ENCODE measurements at regions not wholly inside any gene's neighbourhood (a gene's known extent, or its start where the extent isn't known, plus 50 kb on each side); places are given as distances from the start of the nearest gene placed in this dataset.

DNA sequence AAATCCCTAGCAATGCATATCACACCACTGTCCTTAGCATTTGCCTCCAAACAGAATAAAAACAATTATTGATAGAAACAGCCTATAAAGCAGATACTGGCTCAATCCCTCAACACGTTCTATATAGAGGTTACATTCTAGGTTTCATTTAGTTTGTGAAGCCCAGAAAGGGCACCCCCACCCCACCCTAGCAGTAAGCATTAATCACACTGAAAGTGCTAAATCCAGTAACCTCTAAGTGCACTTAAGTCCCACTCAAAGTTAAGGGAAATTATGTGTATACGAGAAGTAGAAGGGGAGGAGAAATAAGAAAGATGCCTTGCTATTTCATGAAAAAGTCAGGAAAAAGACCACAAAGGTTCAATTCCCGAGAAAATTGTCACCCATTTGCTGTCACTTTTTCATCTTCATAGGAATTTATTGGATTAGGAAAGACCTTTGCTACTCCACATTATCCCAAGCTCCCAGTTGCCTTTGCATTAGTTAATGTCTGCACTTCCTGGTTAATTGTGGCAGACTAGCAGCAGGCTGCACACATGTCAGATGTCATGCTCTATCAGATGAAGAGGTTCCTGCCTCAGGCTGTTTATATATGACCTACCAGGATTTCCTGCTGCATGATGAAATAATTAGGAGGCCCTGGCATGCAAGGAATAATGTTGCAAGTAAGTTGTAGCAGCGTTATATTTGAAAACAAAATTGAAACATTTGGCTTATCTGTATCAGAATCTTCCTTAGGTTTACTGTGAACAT is 54.5 kb upstream of the LHX8 start:
- TF ChIP-seq RAD21 (IDR thresholded peaks at IDR 0.05; ENCODE audit: low read depth) = no peak
- no peak for TF ChIP-seq EGR1 (IDR thresholded peaks at IDR 0.05; ENCODE audit: low read depth)
- no peak for TF ChIP-seq POLR2A (IDR thresholded peaks at IDR 0.05; ENCODE audit: borderline replicate concordance, extremely low read depth, insufficient read depth, insufficient read length)
- TF ChIP-seq YY1 (IDR thresholded peaks at IDR 0.05; ENCODE audit: extremely low read depth, insufficient replicate concordance, low read depth, low read length) = no peak
- no peak for TF ChIP-seq ZNF274 (IDR thresholded peaks at IDR 0.05; ENCODE audit: low read depth, low read length)
- TF ChIP-seq FOSL1 (IDR thresholded peaks at IDR 0.05; ENCODE audit: low read depth) = no peak
- TF ChIP-seq, protein P1, sequence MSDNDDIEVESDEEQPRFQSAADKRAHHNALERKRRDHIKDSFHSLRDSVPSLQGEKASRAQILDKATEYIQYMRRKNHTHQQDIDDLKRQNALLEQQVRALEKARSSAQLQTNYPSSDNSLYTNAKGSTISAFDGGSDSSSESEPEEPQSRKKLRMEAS (IDR thresholded peaks at IDR 0.05) = no peak
- RAD21 ChIA-PET (ENCODE audit: low non-redundant PET in 1 of 2, low total read pairs in 2 of 2, uncharacterized antibody in 2 of 2, unreplicated experiment in 2 of 2) = no interaction called here
- no peaks in the 10 kb centered on the region for H3K9me3 ChIP-seq (ENCODE audit: control insufficient read depth in 1 of 2, insufficient read depth in 1 of 2, low read depth in 1 of 2, low read length in 2 of 2)
- H2AFZ ChIP-seq (ENCODE audit: low read depth, low read length, poor library complexity, severe bottlenecking) = no peak overlapping the region
- H3K4me2 ChIP-seq (ENCODE audit: low read length) = no peak overlapping the region
- no peak overlapping the region for H3K27ac ChIP-seq (ENCODE audit: low read depth, low read length)
- no peaks in the 10 kb centered on the region for H4K20me1 ChIP-seq (ENCODE audit: insufficient read depth)
- H3K4me1 ChIP-seq (ENCODE audit: control insufficient read depth in 1 of 2, insufficient read depth in 2 of 2, low read length in 2 of 2) = no peaks in the 10 kb centered on the region
- POLR2A ChIA-PET = no interaction called here
- no peak overlapping the region for H3K4me3 ChIP-seq (replicated peaks in 1 of 2; ENCODE audit: low read depth in 1 of 2, low read length in 2 of 2)
- peaks cover 37% of the 10 kb centered on the region; the same call in 1 of the 2 replicates for H3K27me3 ChIP-seq (ENCODE audit: insufficient read depth, low read length)
- ATAC-seq (no peak), DNase-seq (ENCODE audit: low read depth, low spot score) (no peak)
- H3K9me2 ChIP-seq (ENCODE audit: insufficient read depth) = no peaks in the 10 kb centered on the region
- no peaks in the 10 kb centered on the region for H3K36me3 ChIP-seq (ENCODE audit: control insufficient read depth in 1 of 2, insufficient read depth in 2 of 2, low read length in 2 of 2)
- intact Hi-C loops (cut with micrococcal nuclease) = no loop called here
- H3K9ac ChIP-seq (ENCODE audit: low read length) = no peak overlapping the region
- CTCF ChIA-PET = no interaction called here
- no peaks in the 10 kb centered on the region for H3K79me2 ChIP-seq (ENCODE audit: insufficient read depth, low read length)
- no TSS peak for BruUV-seq (replicated peaks)

DNA sequence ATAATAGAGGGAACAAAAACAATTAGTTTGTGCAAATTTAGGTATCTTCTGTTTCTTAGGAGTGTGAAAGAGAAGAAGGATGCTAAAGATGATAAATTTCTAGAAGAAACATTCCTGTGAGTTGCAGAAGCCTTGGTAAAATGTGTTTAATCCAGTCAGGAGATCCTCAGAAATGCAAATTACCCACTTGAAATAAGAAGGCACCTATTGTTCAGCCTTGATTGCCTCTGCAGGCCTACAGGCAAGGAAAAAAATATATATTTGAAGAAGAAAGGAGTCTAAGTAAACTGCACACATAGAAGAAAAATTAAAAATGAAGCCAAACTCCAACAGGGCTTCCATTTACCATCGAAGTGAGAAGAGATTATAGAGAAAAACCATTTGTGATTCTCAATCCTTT is 51.0 kb upstream of the LHX8 start:
- ChIA-PET RAD21 (ENCODE audit: low non-redundant PET in 1 of 2, low total read pairs in 2 of 2, uncharacterized antibody in 2 of 2, unreplicated experiment in 2 of 2) (no interaction called here), CTCF (no interaction called here), POLR2A (no interaction called here)
- H2AFZ ChIP-seq (ENCODE audit: low read depth, low read length, poor library complexity, severe bottlenecking) = no peak overlapping the region
- no peak overlapping the region for H3K27ac ChIP-seq (ENCODE audit: low read depth, low read length)
- no peaks in the 10 kb centered on the region for H4K20me1 ChIP-seq (ENCODE audit: insufficient read depth)
- no peaks in the 10 kb centered on the region for H3K9me3 ChIP-seq (ENCODE audit: control insufficient read depth in 1 of 2, insufficient read depth in 1 of 2, low read depth in 1 of 2, low read length in 2 of 2)
- peaks cover 24% of the 10 kb centered on the region; the same call in 1 of the 2 replicates for H3K27me3 ChIP-seq (ENCODE audit: insufficient read depth, low read length)
- no peak overlapping the region for H3K9ac ChIP-seq (ENCODE audit: low read length)
- no peaks in the 10 kb centered on the region for H3K4me1 ChIP-seq (ENCODE audit: control insufficient read depth in 1 of 2, insufficient read depth in 2 of 2, low read length in 2 of 2)
- no peaks in the 10 kb centered on the region for H3K79me2 ChIP-seq (ENCODE audit: insufficient read depth, low read length)
- no TSS peak for BruUV-seq (replicated peaks)
- no peak for DNase-seq (ENCODE audit: low read depth, low spot score)
- no peaks in the 10 kb centered on the region for H3K36me3 ChIP-seq (ENCODE audit: control insufficient read depth in 1 of 2, insufficient read depth in 2 of 2, low read length in 2 of 2)
- H3K4me3 ChIP-seq (replicated peaks in 1 of 2; ENCODE audit: low read depth in 1 of 2, low read length in 2 of 2) = no peak overlapping the region
- TF ChIP-seq POLR2A (IDR thresholded peaks at IDR 0.05; ENCODE audit: borderline replicate concordance, extremely low read depth, insufficient read depth, insufficient read length) (no peak), CBX3 (IDR thresholded peaks at IDR 0.05; ENCODE audit: low read depth) (no peak), SP1 (IDR thresholded peaks at IDR 0.05; ENCODE audit: low read depth) (no peak), CEBPB (IDR thresholded peaks at IDR 0.05; ENCODE audit: low read depth) (no peak), SRF (IDR thresholded peaks at IDR 0.05; ENCODE audit: low read depth) (no peak), TCF7L2 (IDR thresholded peaks at IDR 0.05; ENCODE audit: borderline replicate concordance, extremely low read depth, insufficient read depth, insufficient read length) (no peak), EZH2 (IDR thresholded peaks at IDR 0.05) (no peak), JUND (IDR thresholded peaks at IDR 0.05) (no peak)
- TF ChIP-seq, protein P2, sequence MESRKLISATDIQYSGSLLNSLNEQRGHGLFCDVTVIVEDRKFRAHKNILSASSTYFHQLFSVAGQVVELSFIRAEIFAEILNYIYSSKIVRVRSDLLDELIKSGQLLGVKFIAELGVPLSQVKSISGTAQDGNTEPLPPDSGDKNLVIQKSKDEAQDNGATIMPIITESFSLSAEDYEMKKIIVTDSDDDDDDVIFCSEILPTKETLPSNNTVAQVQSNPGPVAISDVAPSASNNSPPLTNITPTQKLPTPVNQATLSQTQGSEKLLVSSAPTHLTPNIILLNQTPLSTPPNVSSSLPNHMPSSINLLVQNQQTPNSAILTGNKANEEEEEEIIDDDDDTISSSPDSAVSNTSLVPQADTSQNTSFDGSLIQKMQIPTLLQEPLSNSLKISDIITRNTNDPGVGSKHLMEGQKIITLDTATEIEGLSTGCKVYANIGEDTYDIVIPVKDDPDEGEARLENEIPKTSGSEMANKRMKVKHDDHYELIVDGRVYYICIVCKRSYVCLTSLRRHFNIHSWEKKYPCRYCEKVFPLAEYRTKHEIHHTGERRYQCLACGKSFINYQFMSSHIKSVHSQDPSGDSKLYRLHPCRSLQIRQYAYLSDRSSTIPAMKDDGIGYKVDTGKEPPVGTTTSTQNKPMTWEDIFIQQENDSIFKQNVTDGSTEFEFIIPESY (IDR thresholded peaks at IDR 0.05; ENCODE audit: extremely low read depth, insufficient replicate concordance, low read length) = no peak
- TF ChIP-seq, protein P3, sequence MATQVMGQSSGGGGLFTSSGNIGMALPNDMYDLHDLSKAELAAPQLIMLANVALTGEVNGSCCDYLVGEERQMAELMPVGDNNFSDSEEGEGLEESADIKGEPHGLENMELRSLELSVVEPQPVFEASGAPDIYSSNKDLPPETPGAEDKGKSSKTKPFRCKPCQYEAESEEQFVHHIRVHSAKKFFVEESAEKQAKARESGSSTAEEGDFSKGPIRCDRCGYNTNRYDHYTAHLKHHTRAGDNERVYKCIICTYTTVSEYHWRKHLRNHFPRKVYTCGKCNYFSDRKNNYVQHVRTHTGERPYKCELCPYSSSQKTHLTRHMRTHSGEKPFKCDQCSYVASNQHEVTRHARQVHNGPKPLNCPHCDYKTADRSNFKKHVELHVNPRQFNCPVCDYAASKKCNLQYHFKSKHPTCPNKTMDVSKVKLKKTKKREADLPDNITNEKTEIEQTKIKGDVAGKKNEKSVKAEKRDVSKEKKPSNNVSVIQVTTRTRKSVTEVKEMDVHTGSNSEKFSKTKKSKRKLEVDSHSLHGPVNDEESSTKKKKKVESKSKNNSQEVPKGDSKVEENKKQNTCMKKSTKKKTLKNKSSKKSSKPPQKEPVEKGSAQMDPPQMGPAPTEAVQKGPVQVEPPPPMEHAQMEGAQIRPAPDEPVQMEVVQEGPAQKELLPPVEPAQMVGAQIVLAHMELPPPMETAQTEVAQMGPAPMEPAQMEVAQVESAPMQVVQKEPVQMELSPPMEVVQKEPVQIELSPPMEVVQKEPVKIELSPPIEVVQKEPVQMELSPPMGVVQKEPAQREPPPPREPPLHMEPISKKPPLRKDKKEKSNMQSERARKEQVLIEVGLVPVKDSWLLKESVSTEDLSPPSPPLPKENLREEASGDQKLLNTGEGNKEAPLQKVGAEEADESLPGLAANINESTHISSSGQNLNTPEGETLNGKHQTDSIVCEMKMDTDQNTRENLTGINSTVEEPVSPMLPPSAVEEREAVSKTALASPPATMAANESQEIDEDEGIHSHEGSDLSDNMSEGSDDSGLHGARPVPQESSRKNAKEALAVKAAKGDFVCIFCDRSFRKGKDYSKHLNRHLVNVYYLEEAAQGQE (IDR thresholded peaks at IDR 0.05; ENCODE audit: low read depth) = no peak
- no peak for ATAC-seq
- intact Hi-C loops (cut with micrococcal nuclease) = no loop called here
- H3K9me2 ChIP-seq (ENCODE audit: insufficient read depth) = no peaks in the 10 kb centered on the region
- H3K4me2 ChIP-seq (ENCODE audit: low read length) = no peak overlapping the region

Measured in HCT116 (cell line).